HepG2 (cell line): ENCODE measurements at regions not wholly inside any gene's neighbourhood (a gene's known extent, or its start where the extent isn't known, plus 50 kb on each side); places are given as distances from the start of the nearest gene placed in this dataset.
A peak's percentile ranks its signal among the peaks of the same experiment; 100 is the strongest.

Source experiments
- BATF2 ChIP-seq: sonication (generic); formaldehyde crosslinking; IDR thresholded peaks from 2 replicates; pipeline ENCODE4 v1.8.0; 2022; ENCODE audit warnings: mild to moderate bottlenecking, missing genetic modification reagents, moderate library complexity
- CAMTA2 ChIP-seq: sonication (generic); formaldehyde crosslinking; IDR thresholded peaks from 2 replicates; pipeline ENCODE4 v1.4.0; 2020; ENCODE audit warnings: mild to moderate bottlenecking, missing genetic modification reagents, borderline replicate concordance
- CEBPG ChIP-seq: IDR thresholded peaks from 2 replicates; pipeline ENCODE4 v1.6.1; 2016
- GLMP ChIP-seq: sonication (generic); formaldehyde crosslinking; IDR thresholded peaks from 2 replicates; pipeline ENCODE4 v1.9.0; 2021; ENCODE audit warnings: missing genetic modification reagents, mild to moderate bottlenecking, borderline replicate concordance
- GTF2F1 ChIP-seq: fragments of 150-350 bp; IDR thresholded peaks from 2 replicates; pipeline ENCODE4 v1.6.1; 2014; ENCODE audit warnings: low read length
- IKZF4 ChIP-seq: sonication (generic); formaldehyde crosslinking; IDR thresholded peaks from 2 replicates; pipeline ENCODE4 v1.5.1; 2020; ENCODE audit warnings: borderline replicate concordance, mild to moderate bottlenecking, low read depth, missing genetic modification reagents; ENCODE audit errors: not compliant biosample characterization
- KDM6A ChIP-seq: IDR thresholded peaks from 2 replicates; pipeline ENCODE4 v1.6.1; 2016; ENCODE audit warnings: low read depth
- KMT2A ChIP-seq: sonication (generic); formaldehyde crosslinking; IDR thresholded peaks from 2 replicates; pipeline ENCODE4 v1.4.0; 2020; ENCODE audit warnings: missing genetic modification reagents
- MED1 ChIP-seq: sonication (generic); formaldehyde crosslinking; IDR thresholded peaks from 2 replicates; pipeline ENCODE4 v1.4.0; 2020; ENCODE audit warnings: missing genetic modification reagents
- RARG ChIP-seq: sonication (generic); formaldehyde crosslinking; IDR thresholded peaks from 2 replicates; pipeline ENCODE4 v1.4.0; 2020; ENCODE audit warnings: low read depth, mild to moderate bottlenecking, missing genetic modification reagents
- REPIN1 ChIP-seq: sonication (generic); formaldehyde crosslinking; IDR thresholded peaks from 2 replicates; pipeline ENCODE4 v1.8.0; 2022; ENCODE audit warnings: missing genetic modification reagents, low read depth, mild to moderate bottlenecking, borderline replicate concordance
- RFX3 ChIP-seq: IDR thresholded peaks from 2 replicates; pipeline ENCODE4 v1.6.1; 2016; ENCODE audit warnings: missing biosample characterization, missing genetic modification reagents
- RXRB ChIP-seq: IDR thresholded peaks from 2 replicates; pipeline ENCODE4 v1.6.1; 2016; ENCODE audit warnings: borderline replicate concordance, missing genetic modification reagents, missing compliant biosample characterization
- SNRNP70 ChIP-seq: fragments of 200-400 bp; formaldehyde crosslinking; IDR thresholded peaks from 2 replicates; pipeline ENCODE4 v1.6.1; 2017; ENCODE audit warnings: mild to moderate bottlenecking, low read depth, low read length, moderate library complexity
- TEAD3 ChIP-seq: optimal IDR thresholded peaks from 2 replicates; pipeline ENCODE3; 2016; ENCODE audit warnings: borderline replicate concordance
- TOE1 ChIP-seq: sonication (generic); formaldehyde crosslinking; IDR thresholded peaks from 2 replicates; pipeline ENCODE4 v1.4.0; 2020; ENCODE audit warnings: mild to moderate bottlenecking, missing genetic modification reagents
- XRCC5 ChIP-seq: fragments of 200-400 bp; formaldehyde crosslinking; optimal IDR thresholded peaks from 2 replicates; pipeline ENCODE3; 2017; ENCODE audit warnings: mild to moderate bottlenecking, low read length
- ZKSCAN8 ChIP-seq: IDR thresholded peaks from 2 replicates; pipeline ENCODE4 v1.6.1; 2016; ENCODE audit warnings: borderline replicate concordance, missing genetic modification reagents, missing compliant biosample characterization
- ZMYM4 ChIP-seq: sonication (generic); formaldehyde crosslinking; IDR thresholded peaks from 2 replicates; pipeline ENCODE4 v1.8.1; 2023; ENCODE audit warnings: mild to moderate bottlenecking, missing genetic modification reagents
- ZNF24 ChIP-seq: fragments of 450-650 bp; IDR thresholded peaks from 2 replicates; pipeline ENCODE4 v1.6.1; 2017; ENCODE audit warnings: antibody characterized with exemption, mild to moderate bottlenecking
- ZNF343 ChIP-seq: sonication (generic); formaldehyde crosslinking; IDR thresholded peaks from 2 replicates; pipeline ENCODE4 v1.4.0; 2020; ENCODE audit warnings: mild to moderate bottlenecking, missing genetic modification reagents
- ZNF530 ChIP-seq: sonication (generic); formaldehyde crosslinking; IDR thresholded peaks from 2 replicates; pipeline ENCODE4 v1.5.0; 2020; ENCODE audit warnings: low read depth, mild to moderate bottlenecking, missing genetic modification reagents
- ZNF746 ChIP-seq: sonication (generic); formaldehyde crosslinking; IDR thresholded peaks from 2 replicates; pipeline ENCODE4 v1.8.0; 2022; ENCODE audit warnings: mild to moderate bottlenecking, missing genetic modification reagents
- TF ChIP-seq, protein P1 (sequence below): sonication (generic); formaldehyde crosslinking; IDR thresholded peaks from 2 replicates; pipeline ENCODE4 v1.4.0; 2020; ENCODE audit warnings: mild to moderate bottlenecking, low read depth, missing genetic modification reagents
- TF ChIP-seq, protein P2 (sequence below): sonication (generic); formaldehyde crosslinking; IDR thresholded peaks from 2 replicates; pipeline ENCODE4 v1.4.0; 2020; ENCODE audit warnings: missing genetic modification reagents, borderline replicate concordance
- TF ChIP-seq, protein P3 (sequence below): sonication (generic); formaldehyde crosslinking; conservative IDR thresholded peaks from 2 replicates; pipeline ENCODE4 v1.8.1; 2023; ENCODE audit warnings: missing genetic modification reagents

DNA sequence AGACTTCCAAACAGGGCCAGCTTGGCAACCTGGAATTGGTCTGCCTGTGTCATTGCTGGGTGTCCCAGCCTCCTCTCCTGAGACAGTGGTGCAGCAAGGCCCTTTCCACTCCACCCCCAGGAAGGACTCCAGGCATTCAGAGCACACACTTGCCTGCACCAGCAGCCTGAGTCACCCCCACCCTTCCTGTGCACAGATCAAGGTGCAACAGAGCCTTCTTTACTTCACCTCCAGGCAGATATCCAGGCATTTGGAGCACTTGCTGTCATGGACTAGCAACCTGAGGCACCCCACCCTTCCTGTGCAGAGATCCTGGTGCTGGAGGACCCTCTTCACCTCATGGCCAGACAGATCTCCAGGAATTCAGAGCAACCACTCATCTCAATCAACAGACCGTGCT is 135.8 kb downstream of the GASK1B start (continued):
- TF ChIP-seq, protein P1, sequence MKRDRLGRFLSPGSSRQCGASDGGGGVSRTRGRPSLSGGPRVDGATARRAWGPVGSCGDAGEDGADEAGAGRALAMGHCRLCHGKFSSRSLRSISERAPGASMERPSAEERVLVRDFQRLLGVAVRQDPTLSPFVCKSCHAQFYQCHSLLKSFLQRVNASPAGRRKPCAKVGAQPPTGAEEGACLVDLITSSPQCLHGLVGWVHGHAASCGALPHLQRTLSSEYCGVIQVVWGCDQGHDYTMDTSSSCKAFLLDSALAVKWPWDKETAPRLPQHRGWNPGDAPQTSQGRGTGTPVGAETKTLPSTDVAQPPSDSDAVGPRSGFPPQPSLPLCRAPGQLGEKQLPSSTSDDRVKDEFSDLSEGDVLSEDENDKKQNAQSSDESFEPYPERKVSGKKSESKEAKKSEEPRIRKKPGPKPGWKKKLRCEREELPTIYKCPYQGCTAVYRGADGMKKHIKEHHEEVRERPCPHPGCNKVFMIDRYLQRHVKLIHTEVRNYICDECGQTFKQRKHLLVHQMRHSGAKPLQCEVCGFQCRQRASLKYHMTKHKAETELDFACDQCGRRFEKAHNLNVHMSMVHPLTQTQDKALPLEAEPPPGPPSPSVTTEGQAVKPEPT (CRISPR knock-in tag), result no peak
- TF ChIP-seq CAMTA2 (CRISPR knock-in tag), result no peak
- TF ChIP-seq ZNF746 (CRISPR knock-in tag), result no peak
- no peak for TF ChIP-seq RARG (CRISPR knock-in tag)
- peak; percentile 63; the same call in 1 of the 2 replicates for TF ChIP-seq ZMYM4 (CRISPR knock-in tag)
- no peak for TF ChIP-seq KDM6A (CRISPR knock-in tag)
- no peak for TF ChIP-seq TOE1 (CRISPR knock-in tag)
- TF ChIP-seq ZNF24, result no peak
- no peak for TF ChIP-seq SNRNP70
- TF ChIP-seq GLMP (CRISPR knock-in tag), result no peak
- TF ChIP-seq TEAD3, result peak; percentile 47
- TF ChIP-seq BATF2 (CRISPR knock-in tag), result no peak
- no peak for TF ChIP-seq XRCC5
- TF ChIP-seq ZKSCAN8 (CRISPR knock-in tag), result no peak
- TF ChIP-seq KMT2A (CRISPR knock-in tag), result no peak
- TF ChIP-seq CEBPG, result 0 out of 2 replicates have a peak, but pooled peaks have one; percentile 28
- TF ChIP-seq, protein P2, sequence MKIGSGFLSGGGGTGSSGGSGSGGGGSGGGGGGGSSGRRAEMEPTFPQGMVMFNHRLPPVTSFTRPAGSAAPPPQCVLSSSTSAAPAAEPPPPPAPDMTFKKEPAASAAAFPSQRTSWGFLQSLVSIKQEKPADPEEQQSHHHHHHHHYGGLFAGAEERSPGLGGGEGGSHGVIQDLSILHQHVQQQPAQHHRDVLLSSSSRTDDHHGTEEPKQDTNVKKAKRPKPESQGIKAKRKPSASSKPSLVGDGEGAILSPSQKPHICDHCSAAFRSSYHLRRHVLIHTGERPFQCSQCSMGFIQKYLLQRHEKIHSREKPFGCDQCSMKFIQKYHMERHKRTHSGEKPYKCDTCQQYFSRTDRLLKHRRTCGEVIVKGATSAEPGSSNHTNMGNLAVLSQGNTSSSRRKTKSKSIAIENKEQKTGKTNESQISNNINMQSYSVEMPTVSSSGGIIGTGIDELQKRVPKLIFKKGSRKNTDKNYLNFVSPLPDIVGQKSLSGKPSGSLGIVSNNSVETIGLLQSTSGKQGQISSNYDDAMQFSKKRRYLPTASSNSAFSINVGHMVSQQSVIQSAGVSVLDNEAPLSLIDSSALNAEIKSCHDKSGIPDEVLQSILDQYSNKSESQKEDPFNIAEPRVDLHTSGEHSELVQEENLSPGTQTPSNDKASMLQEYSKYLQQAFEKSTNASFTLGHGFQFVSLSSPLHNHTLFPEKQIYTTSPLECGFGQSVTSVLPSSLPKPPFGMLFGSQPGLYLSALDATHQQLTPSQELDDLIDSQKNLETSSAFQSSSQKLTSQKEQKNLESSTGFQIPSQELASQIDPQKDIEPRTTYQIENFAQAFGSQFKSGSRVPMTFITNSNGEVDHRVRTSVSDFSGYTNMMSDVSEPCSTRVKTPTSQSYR, result peak; percentile 47; the same call in 1 of the 2 replicates
- TF ChIP-seq IKZF4 (CRISPR knock-in tag), result no peak
- TF ChIP-seq RXRB (CRISPR knock-in tag), result no peak
- TF ChIP-seq RFX3 (CRISPR knock-in tag), result no peak
- no peak for TF ChIP-seq ZNF530 (CRISPR knock-in tag)
- TF ChIP-seq MED1 (CRISPR knock-in tag), result 0 out of 2 replicates have a peak, but pooled peaks have one; percentile 23
- TF ChIP-seq REPIN1 (CRISPR knock-in tag), result no peak
- TF ChIP-seq ZNF343 (CRISPR knock-in tag), result no peak
- TF ChIP-seq, protein P3, sequence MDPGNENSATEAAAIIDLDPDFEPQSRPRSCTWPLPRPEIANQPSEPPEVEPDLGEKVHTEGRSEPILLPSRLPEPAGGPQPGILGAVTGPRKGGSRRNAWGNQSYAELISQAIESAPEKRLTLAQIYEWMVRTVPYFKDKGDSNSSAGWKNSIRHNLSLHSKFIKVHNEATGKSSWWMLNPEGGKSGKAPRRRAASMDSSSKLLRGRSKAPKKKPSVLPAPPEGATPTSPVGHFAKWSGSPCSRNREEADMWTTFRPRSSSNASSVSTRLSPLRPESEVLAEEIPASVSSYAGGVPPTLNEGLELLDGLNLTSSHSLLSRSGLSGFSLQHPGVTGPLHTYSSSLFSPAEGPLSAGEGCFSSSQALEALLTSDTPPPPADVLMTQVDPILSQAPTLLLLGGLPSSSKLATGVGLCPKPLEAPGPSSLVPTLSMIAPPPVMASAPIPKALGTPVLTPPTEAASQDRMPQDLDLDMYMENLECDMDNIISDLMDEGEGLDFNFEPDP (CRISPR knock-in tag), result no peak
- no peak for TF ChIP-seq GTF2F1
